Keratinocyte (primary cell): ENCODE measurements at regions not wholly inside any gene's neighbourhood (a gene's known extent, or its start where the extent isn't known, plus 50 kb on each side); places are given as distances from the start of the nearest gene placed in this dataset.

ENCODE experiments used
- DNase-seq: peaks from one replicate; pipeline ENCODE4 v3.0.0-alpha.2; 2011; ENCODE audit warnings: low read depth, missing footprints, low spot score
- FAIRE-seq: peaks from 2 replicates; lab custom pipeline; 2011; peaks lifted over from hg19 to GRCh38; lab: Jason Lieb, UNC
- H2AFZ ChIP-seq: 2 replicates; pipeline ENCODE4 v1.6.0; 2012; ENCODE audit warnings: low read length, control low read depth, inconsistent platforms; ENCODE audit not compliant: control insufficient read depth
- H3K27ac ChIP-seq: 2 replicates; pipeline ENCODE4 v1.5.1; 2011; ENCODE audit warnings: low read length; ENCODE audit not compliant: control insufficient read depth, insufficient read depth
- H3K27me3 ChIP-seq: 3 replicates; pipeline ENCODE4 v1.6.0; 2011; ENCODE audit warnings: low read length; ENCODE audit not compliant: control insufficient read depth, insufficient read depth; ENCODE audit errors: extremely low read depth
- H3K36me3 ChIP-seq, 2 experiments: 2 replicates in 1 of 2; 3 replicates in 1 of 2; pipeline ENCODE4 v1.5.1; 2011; ENCODE audit warnings: low read length in 2 of 2, mild to moderate bottlenecking in 1 of 2; ENCODE audit not compliant: control insufficient read depth in 2 of 2, insufficient read depth in 2 of 2; ENCODE audit errors: extremely low read depth in 1 of 2
- H3K4me1 ChIP-seq: 3 replicates; pipeline ENCODE4 v1.5.1; 2011; ENCODE audit warnings: low read length; ENCODE audit not compliant: control insufficient read depth, insufficient read depth; ENCODE audit errors: extremely low read depth
- H3K4me2 ChIP-seq: 3 replicates; pipeline ENCODE4 v1.6.0; 2011; ENCODE audit warnings: low read depth, low read length; ENCODE audit not compliant: control insufficient read depth, insufficient read depth; ENCODE audit errors: extremely low read depth
- H3K4me3 ChIP-seq, 3 experiments: fragments of 200-600 bp in 1 of 3; sonication (generic) in 1 of 3; 2 replicates in 2 of 3; 3 replicates in 1 of 3; pipeline ENCODE4 v1.5.1; 2011 to 2016; ENCODE audit warnings: low read length in 3 of 3, mild to moderate bottlenecking in 3 of 3, control low read depth in 2 of 3, inconsistent platforms in 1 of 3, low read depth in 1 of 3, mixed read lengths in 1 of 3, mixed run types in 1 of 3, moderate library complexity in 1 of 3; ENCODE audit not compliant: control insufficient read depth in 2 of 3, insufficient read depth in 2 of 3; ENCODE audit errors: extremely low read depth in 1 of 3
- H3K79me2 ChIP-seq: 2 replicates; pipeline ENCODE4 v1.6.0; 2012; ENCODE audit warnings: low read length; ENCODE audit not compliant: control insufficient read depth, insufficient read depth
- H3K9ac ChIP-seq: 3 replicates; pipeline ENCODE4 v1.6.0; 2011; ENCODE audit warnings: low read length; ENCODE audit not compliant: control insufficient read depth, insufficient read depth; ENCODE audit errors: extremely low read depth
- H3K9me1 ChIP-seq: 3 replicates; pipeline ENCODE4 v1.6.0; 2011; ENCODE audit warnings: low read length; ENCODE audit not compliant: control insufficient read depth, insufficient read depth; ENCODE audit errors: extremely low read depth
- H3K9me3 ChIP-seq: 2 replicates; pipeline ENCODE4 v1.5.1; 2012; ENCODE audit warnings: low read depth, low read length; ENCODE audit not compliant: control insufficient read depth
- H4K20me1 ChIP-seq: 3 replicates; pipeline ENCODE4 v1.6.0; 2011; ENCODE audit warnings: low read length; ENCODE audit not compliant: control insufficient read depth, insufficient read depth; ENCODE audit errors: extremely low read depth
- EZH2 ChIP-seq: IDR thresholded peaks from one replicate; pipeline ENCODE4 v1.6.1; 2012; ENCODE audit warnings: inconsistent platforms, mild to moderate bottlenecking, low read length, moderate library complexity
- dilution Hi-C: fragments of 300-500 bp; cut with MboI; formaldehyde crosslinking; loops from one replicate; pipeline ENCODE4 v1.7.0; 2020; ENCODE audit warnings: low sequenced_read_pairs; ENCODE audit not compliant: extremely low pct_ligation_motif_present
- TF ChIP-seq, protein P1 (sequence below), 3 experiments: IDR thresholded peaks in 1 of 3; conservative IDR thresholded peaks in 1 of 3; optimal IDR thresholded peaks in 1 of 3; 2 replicates in 2 of 3; 3 replicates in 1 of 3; pipeline versions ENCODE3 to v1.5.1; 2011; ENCODE audit warnings: low read length in 3 of 3, mild to moderate bottlenecking in 3 of 3, moderate library complexity in 2 of 3, control low read depth in 1 of 3, inconsistent platforms in 1 of 3; ENCODE audit not compliant: insufficient read depth in 2 of 3; ENCODE audit errors: extremely low read depth in 1 of 3

DNA sequence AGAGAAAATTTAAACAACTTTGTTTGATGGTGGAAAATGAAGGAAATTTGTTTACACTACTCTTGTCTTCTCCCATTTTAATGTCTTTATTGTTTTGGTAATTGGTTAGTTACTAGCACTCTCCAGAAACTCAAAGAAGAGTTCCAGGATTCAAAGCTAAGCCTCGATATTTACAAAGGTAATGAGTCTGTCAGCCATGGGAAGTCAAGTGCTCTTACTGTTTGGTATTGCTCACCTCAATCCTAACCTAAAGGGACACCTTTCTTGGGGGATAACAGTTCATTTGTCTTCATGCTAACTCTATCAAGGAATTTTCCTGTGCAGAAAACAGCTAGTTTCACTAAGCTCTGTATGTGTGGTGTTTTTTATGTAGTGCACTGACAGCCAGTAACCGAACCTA lies 222.9 kb upstream of the LMO3 start:
- TF ChIP-seq EZH2 = no peak
- TF ChIP-seq, protein P1, sequence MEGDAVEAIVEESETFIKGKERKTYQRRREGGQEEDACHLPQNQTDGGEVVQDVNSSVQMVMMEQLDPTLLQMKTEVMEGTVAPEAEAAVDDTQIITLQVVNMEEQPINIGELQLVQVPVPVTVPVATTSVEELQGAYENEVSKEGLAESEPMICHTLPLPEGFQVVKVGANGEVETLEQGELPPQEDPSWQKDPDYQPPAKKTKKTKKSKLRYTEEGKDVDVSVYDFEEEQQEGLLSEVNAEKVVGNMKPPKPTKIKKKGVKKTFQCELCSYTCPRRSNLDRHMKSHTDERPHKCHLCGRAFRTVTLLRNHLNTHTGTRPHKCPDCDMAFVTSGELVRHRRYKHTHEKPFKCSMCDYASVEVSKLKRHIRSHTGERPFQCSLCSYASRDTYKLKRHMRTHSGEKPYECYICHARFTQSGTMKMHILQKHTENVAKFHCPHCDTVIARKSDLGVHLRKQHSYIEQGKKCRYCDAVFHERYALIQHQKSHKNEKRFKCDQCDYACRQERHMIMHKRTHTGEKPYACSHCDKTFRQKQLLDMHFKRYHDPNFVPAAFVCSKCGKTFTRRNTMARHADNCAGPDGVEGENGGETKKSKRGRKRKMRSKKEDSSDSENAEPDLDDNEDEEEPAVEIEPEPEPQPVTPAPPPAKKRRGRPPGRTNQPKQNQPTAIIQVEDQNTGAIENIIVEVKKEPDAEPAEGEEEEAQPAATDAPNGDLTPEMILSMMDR (optimal IDR thresholded peaks at IDR 0.05 in 1 of 3, IDR thresholded peaks at IDR 0.05 in 1 of 3, conservative IDR thresholded peaks at IDR 0.05 in 1 of 3; ENCODE audit: extremely low read depth in 1 of 3, insufficient read depth in 2 of 3, low read length in 3 of 3) = no peak
- Histone ChIP-seq H3K36me3 (no peaks in the 10 kb centered on the region), H4K20me1 (no peaks in the 10 kb centered on the region), H3K4me2 (no peak overlapping the region), H3K4me3 (no peak overlapping the region), H3K9ac (no peak overlapping the region), H2AFZ (no peak overlapping the region), H3K4me1 (no peaks in the 10 kb centered on the region), H3K27ac (no peak overlapping the region), H3K27me3 (no peaks in the 10 kb centered on the region), H3K9me3 (peaks cover 3% of the 10 kb centered on the region), H3K79me2 (no peaks in the 10 kb centered on the region), H3K9me1 (no peaks in the 10 kb centered on the region)
- DNase-seq (no peak), FAIRE-seq (no peak)
- dilution Hi-C loops = no loop called here

DNA sequence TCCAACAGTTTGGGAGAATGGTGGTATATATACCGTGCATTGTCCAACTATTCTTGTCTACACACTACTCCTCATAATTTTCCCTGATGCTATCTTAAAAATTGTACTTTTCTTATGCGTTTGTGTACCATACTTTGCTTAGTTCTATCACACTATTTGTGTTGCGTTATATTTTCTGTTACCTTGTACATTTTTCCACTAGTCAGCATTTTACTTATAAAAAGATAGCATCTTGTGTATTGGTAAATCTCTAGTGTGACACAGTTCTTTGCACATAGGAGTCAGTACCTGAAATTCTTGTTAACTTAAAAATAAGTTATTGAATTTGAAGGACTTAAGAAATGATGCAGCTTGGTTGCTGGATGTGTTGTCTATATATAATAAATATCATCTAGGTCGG lies 201.8 kb upstream of the LMO3 start:
- DNase-seq (no peak), FAIRE-seq (no peak)
- no peak for TF ChIP-seq EZH2
- TF ChIP-seq, protein P1 (optimal IDR thresholded peaks at IDR 0.05 in 1 of 3, IDR thresholded peaks at IDR 0.05 in 1 of 3, conservative IDR thresholded peaks at IDR 0.05 in 1 of 3; ENCODE audit: extremely low read depth in 1 of 3, insufficient read depth in 2 of 3, low read length in 3 of 3) = no peak
- no peaks in the 10 kb centered on the region for H3K9me3 ChIP-seq
- H3K36me3 ChIP-seq = no peaks in the 10 kb centered on the region
- no peak overlapping the region for H2AFZ ChIP-seq
- no peak overlapping the region for H3K4me3 ChIP-seq
- dilution Hi-C loops = no loop called here
- no peak overlapping the region for H3K9ac ChIP-seq
- no peak overlapping the region for H3K4me2 ChIP-seq
- H3K27me3 ChIP-seq = no peaks in the 10 kb centered on the region
- H4K20me1 ChIP-seq = no peaks in the 10 kb centered on the region
- H3K9me1 ChIP-seq = no peaks in the 10 kb centered on the region
- no peaks in the 10 kb centered on the region for H3K79me2 ChIP-seq
- H3K27ac ChIP-seq = no peak overlapping the region
- H3K4me1 ChIP-seq = no peaks in the 10 kb centered on the region
